GM12873 (cell line): ENCODE measurements at regions not wholly inside any gene's neighbourhood (a gene's known extent, or its start where the extent isn't known, plus 50 kb on each side); places are given as distances from the start of the nearest gene placed in this dataset.

Source experiments
- TF ChIP-seq, protein P1 (sequence below): IDR thresholded peaks from 2 replicates; pipeline ENCODE4 v1.5.1; 2012; ENCODE audit warnings: low read depth, mild to moderate bottlenecking, moderate library complexity, low read length, control low read depth; ENCODE audit not compliant: insufficient read depth; ENCODE audit errors: missing control alignments

DNA sequence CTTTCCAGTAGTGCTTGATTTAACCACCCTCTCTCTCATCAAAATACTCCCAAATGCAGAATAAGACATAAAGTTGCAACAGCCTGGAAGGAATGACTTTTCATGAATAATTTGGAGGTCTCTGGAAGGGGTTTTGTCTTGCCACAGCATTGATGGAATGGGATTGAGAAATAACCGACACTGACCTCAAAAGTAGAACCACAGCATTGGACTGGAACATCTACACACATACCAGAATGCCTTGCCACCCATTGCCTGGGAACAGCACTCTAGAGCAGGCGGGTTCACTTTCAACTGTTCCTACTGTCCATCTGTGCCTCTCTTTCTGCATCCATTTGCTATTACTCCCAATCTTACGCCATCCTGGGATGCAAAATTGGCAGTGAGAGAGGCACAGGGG is 149.1 kb upstream of the USP24 start:
- TF ChIP-seq, protein P1, sequence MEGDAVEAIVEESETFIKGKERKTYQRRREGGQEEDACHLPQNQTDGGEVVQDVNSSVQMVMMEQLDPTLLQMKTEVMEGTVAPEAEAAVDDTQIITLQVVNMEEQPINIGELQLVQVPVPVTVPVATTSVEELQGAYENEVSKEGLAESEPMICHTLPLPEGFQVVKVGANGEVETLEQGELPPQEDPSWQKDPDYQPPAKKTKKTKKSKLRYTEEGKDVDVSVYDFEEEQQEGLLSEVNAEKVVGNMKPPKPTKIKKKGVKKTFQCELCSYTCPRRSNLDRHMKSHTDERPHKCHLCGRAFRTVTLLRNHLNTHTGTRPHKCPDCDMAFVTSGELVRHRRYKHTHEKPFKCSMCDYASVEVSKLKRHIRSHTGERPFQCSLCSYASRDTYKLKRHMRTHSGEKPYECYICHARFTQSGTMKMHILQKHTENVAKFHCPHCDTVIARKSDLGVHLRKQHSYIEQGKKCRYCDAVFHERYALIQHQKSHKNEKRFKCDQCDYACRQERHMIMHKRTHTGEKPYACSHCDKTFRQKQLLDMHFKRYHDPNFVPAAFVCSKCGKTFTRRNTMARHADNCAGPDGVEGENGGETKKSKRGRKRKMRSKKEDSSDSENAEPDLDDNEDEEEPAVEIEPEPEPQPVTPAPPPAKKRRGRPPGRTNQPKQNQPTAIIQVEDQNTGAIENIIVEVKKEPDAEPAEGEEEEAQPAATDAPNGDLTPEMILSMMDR = no peak

GRCh38 chr1:55363268-55363667 is 148.1 kb upstream of the USP24 start:
- TF ChIP-seq, protein P1 = no peak

GRCh38 chr1:55362558-55362957 is 147.4 kb upstream of the USP24 start:
- TF ChIP-seq, protein P1 = no peak

- TF ChIP-seq, protein P1 = no peak
Measured at GRCh38 chr1:55359611-55360010, 144.4 kb upstream of the USP24 start.

GRCh38 chr1:55358581-55358980 is 143.4 kb upstream of the USP24 start:
- TF ChIP-seq, protein P1 = no peak

DNA sequence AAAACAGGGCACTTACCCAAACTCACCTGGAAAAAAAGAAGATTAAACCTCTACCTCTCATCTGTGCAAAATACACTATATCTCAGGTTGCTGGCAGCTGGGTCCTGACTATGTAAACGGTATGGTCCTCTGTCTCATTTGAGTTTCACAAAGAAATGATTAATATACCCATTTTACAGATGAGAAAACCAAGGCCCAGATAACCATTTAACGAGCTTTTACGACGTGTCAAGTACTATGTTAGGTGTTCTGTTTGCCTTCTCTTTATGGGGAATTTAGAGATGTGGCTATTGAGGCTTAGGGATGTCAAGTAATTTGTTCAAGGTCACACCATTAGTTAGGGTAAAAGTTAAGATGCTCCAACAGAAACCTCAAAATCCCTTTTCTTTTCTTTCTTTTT is 140.4 kb upstream of the USP24 start:
- TF ChIP-seq, protein P1 = no peak

GRCh38 chr1:55353707-55354620 is 138.8 kb upstream of the USP24 start:
- TF ChIP-seq, protein P1 = no peak
